Fibroblast of villous mesenchyme (primary cell): ENCODE measurements at regions not wholly inside any gene's neighbourhood (a gene's known extent, or its start where the extent isn't known, plus 50 kb on each side); places are given as distances from the start of the nearest gene placed in this dataset.

ENCODE experiments used
- DNase-seq: peaks from one replicate; pipeline ENCODE4 v3.0.0-alpha.2; 2010; ENCODE audit warnings: low read depth
- H3K4me3 ChIP-seq: 2 replicates; pipeline ENCODE4 v1.5.1; 2011; ENCODE audit warnings: low read depth, mild to moderate bottlenecking, low read length
- TF ChIP-seq, protein P1 (sequence below): IDR thresholded peaks from 2 replicates; pipeline ENCODE4 v1.5.1; 2012; ENCODE audit warnings: low read depth, mild to moderate bottlenecking, low read length; ENCODE audit not compliant: insufficient read depth

DNA sequence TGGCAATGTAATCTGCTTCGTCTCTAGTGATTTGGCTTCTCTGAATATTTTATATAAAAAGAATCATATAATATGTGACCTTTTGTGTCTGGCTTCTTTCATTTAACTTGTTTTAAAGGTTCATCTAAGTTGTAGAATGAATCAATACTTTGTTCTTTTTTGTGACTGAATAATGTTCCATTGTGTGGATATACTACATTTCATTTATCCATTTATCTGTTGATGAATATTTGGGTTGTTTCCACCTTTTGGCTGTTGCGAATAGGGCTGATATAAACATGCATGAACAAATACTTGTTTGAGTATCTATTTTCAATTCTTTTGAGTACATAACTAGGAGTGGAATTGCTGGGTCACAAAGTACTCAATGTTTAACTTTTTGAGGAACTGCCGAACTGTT lies 63.8 kb upstream of the TNP1 start:
- no peak overlapping the region for H3K4me3 ChIP-seq
- DNase-seq = no peak
- TF ChIP-seq, protein P1, sequence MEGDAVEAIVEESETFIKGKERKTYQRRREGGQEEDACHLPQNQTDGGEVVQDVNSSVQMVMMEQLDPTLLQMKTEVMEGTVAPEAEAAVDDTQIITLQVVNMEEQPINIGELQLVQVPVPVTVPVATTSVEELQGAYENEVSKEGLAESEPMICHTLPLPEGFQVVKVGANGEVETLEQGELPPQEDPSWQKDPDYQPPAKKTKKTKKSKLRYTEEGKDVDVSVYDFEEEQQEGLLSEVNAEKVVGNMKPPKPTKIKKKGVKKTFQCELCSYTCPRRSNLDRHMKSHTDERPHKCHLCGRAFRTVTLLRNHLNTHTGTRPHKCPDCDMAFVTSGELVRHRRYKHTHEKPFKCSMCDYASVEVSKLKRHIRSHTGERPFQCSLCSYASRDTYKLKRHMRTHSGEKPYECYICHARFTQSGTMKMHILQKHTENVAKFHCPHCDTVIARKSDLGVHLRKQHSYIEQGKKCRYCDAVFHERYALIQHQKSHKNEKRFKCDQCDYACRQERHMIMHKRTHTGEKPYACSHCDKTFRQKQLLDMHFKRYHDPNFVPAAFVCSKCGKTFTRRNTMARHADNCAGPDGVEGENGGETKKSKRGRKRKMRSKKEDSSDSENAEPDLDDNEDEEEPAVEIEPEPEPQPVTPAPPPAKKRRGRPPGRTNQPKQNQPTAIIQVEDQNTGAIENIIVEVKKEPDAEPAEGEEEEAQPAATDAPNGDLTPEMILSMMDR = no peak

DNA sequence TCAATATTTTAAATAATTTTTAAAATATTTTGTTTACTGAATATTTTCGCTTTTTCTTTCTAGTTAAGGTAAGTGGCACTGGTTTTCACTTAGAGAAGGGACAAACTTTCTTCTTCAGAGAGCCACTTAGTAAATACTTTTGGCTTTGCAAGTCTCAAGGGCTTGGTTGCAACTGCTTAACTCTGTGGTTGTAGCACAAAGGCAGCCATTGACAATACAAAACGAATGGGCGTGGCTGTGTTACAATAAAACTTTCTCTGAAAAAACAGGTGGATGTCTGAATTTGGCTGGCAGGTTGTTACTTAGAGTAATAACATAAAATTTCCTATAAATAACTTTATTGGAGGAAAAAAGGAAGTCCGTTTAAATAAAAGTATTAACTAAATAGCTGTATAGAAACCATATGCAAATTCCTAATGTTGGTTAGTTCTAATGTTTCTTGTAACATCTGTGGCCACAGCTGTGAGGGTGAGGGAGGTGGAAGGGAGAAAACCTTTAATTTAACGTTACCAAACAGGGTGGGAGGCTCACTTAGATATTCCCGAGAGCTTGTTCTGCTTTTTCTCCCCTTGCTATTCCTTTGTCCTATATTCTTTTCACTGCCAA lies 62.4 kb upstream of the TNP1 start:
- no peak for DNase-seq
- H3K4me3 ChIP-seq = no peak overlapping the region
- TF ChIP-seq, protein P1 = no peak

DNA sequence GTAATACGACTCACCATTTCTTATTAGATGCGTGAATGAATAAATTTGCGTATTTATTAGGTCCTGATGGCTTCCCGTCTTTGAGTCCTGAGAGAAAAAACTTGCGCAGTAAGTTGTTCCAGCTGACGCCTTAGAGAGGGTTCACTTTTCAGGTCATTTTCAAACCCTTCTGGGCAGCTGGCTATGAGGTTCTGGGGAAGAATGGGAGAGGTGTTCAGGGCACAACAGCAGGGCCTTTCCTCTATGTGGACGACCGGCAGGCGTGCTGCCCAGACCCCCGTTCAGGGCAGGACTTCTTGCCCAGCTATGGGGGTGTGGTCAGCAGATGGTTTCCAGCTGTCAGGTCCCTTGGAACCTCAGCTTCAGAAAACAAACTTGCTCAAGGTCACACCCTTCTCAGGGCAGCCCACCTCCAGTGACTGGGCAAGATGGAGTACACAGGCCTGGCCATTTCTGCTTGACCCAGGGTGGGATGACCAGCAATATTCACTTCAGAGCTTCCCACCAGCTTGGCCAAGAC lies 61.1 kb upstream of the TNP1 start:
- TF ChIP-seq, protein P1 = no peak
- no peak for DNase-seq
- H3K4me3 ChIP-seq = no peak overlapping the region

DNA sequence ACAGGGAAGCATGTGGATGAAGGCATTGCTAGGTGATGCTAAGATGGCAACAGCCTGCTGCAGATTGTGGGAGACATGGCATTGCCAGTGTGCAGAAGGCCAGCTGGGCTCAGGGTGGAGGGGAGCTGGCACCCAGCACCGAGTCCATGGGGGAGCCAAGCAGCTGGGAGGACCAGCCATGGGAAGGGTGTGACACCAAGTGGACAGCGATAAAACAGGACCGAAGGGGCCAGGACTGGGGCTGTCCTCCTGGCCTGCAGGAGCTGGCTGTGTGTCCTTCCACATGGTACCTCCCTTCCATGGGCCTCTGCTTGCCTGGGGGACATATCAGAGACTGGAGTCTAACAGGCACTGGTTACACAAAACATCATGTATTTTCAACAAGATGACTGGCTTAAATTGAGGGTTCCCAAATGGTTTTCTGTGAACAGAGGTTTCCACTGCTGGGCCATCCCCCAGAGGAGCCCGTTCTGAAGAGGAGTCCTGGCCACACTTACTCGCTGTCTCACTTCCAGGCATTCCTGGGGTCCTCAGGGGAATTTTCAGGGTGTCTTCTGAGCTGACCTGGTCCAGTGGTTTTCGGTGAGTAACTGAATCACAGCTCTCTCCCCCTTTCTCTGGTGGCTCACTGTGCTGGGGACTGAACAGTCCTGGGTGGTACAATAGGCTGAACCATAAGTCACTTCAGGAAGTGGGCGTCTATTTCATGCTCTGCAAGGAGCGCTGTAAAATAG lies 60.4 kb upstream of the TNP1 start:
- no peak overlapping the region for H3K4me3 ChIP-seq

DNA sequence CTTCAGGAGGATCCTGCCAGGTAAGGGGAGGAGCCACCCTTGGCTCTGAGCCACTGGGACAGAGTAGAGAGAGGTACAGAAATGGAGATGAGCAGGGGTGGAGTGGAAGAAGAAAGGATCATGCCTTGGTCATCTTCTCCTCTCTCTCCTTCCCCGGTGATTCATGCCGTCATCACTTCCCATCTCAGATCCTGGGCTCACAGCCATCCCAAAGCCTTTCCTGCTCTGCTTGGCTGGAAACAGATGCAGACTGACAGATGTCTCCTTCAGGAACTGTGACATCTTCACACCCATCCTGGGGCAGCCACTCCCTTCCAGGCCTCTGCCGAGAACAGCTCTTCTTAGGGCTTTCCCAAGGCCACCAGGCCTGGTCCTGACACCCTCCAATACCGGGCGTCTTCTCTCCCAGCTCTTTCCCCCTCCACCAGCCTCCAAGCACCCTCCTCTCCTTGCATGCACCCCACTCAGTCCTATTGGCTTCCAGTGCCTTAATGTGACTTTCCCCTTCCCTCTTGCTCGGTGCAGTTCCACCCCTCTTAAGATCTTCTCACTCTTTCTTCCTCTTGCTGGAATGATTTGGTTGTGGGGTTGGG lies 58.3 kb upstream of the TNP1 start:
- DNase-seq = peak; percentile 7
- no peak overlapping the region for H3K4me3 ChIP-seq
- TF ChIP-seq, protein P1 = no peak

More for the DNA sequence above, 60.4 kb upstream of the TNP1 start:
- TF ChIP-seq, protein P1 = no peak
- DNase-seq = no peak

DNA sequence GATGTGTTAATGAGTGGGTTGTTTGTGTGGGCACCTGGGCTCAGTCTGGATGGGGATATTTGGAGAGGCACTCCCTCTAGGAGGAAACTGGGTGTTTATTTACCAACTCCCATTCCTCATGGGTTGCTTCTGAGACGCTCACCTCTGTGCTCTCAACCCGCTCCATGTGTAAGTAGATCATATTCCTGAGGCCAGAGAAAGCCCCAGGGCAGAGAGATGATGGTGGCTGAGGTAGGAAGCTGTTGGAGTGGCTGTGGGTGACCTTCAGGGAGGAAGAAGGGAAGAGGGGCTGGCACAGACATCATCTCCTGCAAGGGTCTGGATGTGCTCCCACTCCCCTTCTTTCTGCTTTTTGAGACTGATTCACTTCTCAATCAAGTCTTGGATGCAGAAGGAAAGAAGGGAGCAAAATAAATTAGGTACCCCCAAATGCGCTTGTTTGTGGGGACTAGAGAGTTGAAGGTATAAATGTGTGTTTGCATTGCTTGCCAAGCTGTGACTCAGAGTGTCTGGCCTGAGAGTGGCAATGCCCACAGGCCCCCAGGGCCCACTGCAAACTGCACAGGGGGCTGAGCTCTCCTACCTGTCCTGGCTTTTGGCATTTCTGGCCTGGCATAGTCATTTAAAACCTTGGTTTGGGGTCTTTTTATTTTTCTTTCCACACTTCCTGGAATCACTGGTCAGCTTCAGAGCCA lies 57.2 kb upstream of the TNP1 start:
- H3K4me3 ChIP-seq = no peak overlapping the region
- no peak for DNase-seq
- TF ChIP-seq, protein P1 = no peak
